ENCODE measurements at regions not wholly inside any gene's neighbourhood (a gene's known extent, or its start where the extent isn't known, plus 50 kb on each side); places are given as distances from the start of the nearest gene placed in this dataset.

- DNase-seq = no peak
- H3K9me3 ChIP-seq = no peaks in the 10 kb centered on the region
- ChIA-PET POLR2A (interaction anchor here (0.6 to 2.1 kb wide), 4 partner anchors 185 to 629 kb away, joined by 3 to 6 read pairs (median 5); no protein-coding TSS in a partner anchor), CTCF (interaction anchor here (0.8 to 2.4 kb wide), 27 partner anchors 7 to 1952 kb away, joined by 3 to 36 read pairs (median 5); no protein-coding TSS in a partner anchor)
- no peak overlapping the region for H3K9ac ChIP-seq
- no peak for TF ChIP-seq MXI1 (IDR thresholded peaks at IDR 0.05; ENCODE audit: low read depth, low read length)
- no peak for TF ChIP-seq GATA2 (CRISPR knock-in tag; IDR thresholded peaks at IDR 0.05)
- no peak for TF ChIP-seq TEAD4 (IDR thresholded peaks at IDR 0.05; ENCODE audit: borderline replicate concordance, insufficient read depth)
- no peak for TF ChIP-seq JUND (IDR thresholded peaks at IDR 0.05)
- TF ChIP-seq NRF1 (IDR thresholded peaks at IDR 0.05; ENCODE audit: low read depth, low read length) = no peak
- no peak for TF ChIP-seq NFIC (IDR thresholded peaks at IDR 0.05; ENCODE audit: borderline replicate concordance)
- no peak for TF ChIP-seq REST (IDR thresholded peaks at IDR 0.05; ENCODE audit: low read depth, low read length)
- TF ChIP-seq PBX3 (IDR thresholded peaks at IDR 0.05) = no peak
- no peak for TF ChIP-seq FOXM1 (IDR thresholded peaks at IDR 0.05; ENCODE audit: low read depth)
- TF ChIP-seq RFX5 (IDR thresholded peaks at IDR 0.05; ENCODE audit: low read length) = no peak
- TF ChIP-seq MAX (IDR thresholded peaks at IDR 0.05; ENCODE audit: low read depth) = no peak
- no peak for TF ChIP-seq FOSL2 (IDR thresholded peaks at IDR 0.05; ENCODE audit: borderline replicate concordance, low read depth)
- no peak for TF ChIP-seq YY1 (IDR thresholded peaks at IDR 0.05; ENCODE audit: low read depth)
- no peaks in the 10 kb centered on the region for H3F3A ChIP-seq (replicated peaks; ENCODE audit: insufficient read depth)
- WGBS (ENCODE audit: low lambda C conversion rate) = 60% methylated on average over 9 of the region's 9 CpGs
- no peaks in the 10 kb centered on the region for H3K9me2 ChIP-seq
- H3K4me3 ChIP-seq (ENCODE audit: low read depth in 2 of 2, low read length in 1 of 2) = no peak overlapping the region
- H3K4me1 ChIP-seq (ENCODE audit: control insufficient read depth in 1 of 2, insufficient read depth in 2 of 2, low read depth in 1 of 2, low read length in 1 of 2) = peaks cover 0 to 12% of the 10 kb centered on the region in 2 experiments; a peak in 1 of 4 replicates
- H2AFZ ChIP-seq (ENCODE audit: low read depth) = no peak overlapping the region
- no peaks in the 10 kb centered on the region for H4K20me1 ChIP-seq (ENCODE audit: insufficient read depth)
- no peak overlapping the region for H3K4me2 ChIP-seq
- no peaks in the 10 kb centered on the region for H3K27me3 ChIP-seq (ENCODE audit: insufficient read depth)
- H3K27ac ChIP-seq (ENCODE audit: low read depth in 2 of 2, low read length in 1 of 2) = no peak overlapping the region; a peak in 1 of 4 replicates
- no peaks in the 10 kb centered on the region for H3K79me2 ChIP-seq (ENCODE audit: insufficient read depth)
- H3K36me3 ChIP-seq (replicated peaks in 1 of 2; ENCODE audit: control insufficient read depth in 1 of 2, insufficient read depth in 2 of 2, low read length in 1 of 2) = no peaks in the 10 kb centered on the region
These were observed 82.2 kb downstream of the BUD13 start for GRCh38 chr11:116690611-116691010.

Data from SK-N-SH (cell line).